HPDE6-E6E7 (cell line): ENCODE measurements at regions not wholly inside any gene's neighbourhood (a gene's known extent, or its start where the extent isn't known, plus 50 kb on each side); places are given as distances from the start of the nearest gene placed in this dataset.
"Not testable (repeated sequence)": the region's sequence is repeated elsewhere in the genome, so short reads cannot be mapped to it uniquely, and the experiment has no call there.

Experiments
- DNase-seq: peaks from one replicate; pipeline ENCODE4 v3.0.0; 2011; ENCODE audit warnings: missing footprints; ENCODE audit errors: extremely low spot score

DNA sequence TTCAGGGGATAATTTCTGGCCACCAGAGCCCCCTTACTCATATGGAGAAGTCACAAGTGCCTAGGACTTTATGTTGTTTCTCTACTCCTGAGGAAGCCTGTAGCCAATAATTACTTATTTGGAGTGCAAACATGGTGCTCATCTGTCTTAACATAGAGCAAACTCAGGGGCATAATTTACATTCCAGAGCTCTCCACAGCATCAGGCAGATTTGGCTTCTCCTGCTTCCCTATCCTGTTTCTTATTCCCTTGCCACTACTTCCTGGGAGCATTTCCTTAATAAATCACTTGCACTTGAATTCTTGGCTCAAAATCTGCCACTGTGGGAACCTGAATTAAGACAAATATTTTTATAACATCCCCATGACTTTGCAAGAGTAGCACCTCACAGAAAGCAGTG, 960.9 kb downstream of the SOCS6 start:
- DNase-seq = no peak

- DNase-seq = no peak
These were observed 954.1 kb downstream of the SOCS6 start for GRCh38 chr18:71242981-71243380.

GRCh38 chr18:71238974-71239624, 950.3 kb downstream of the SOCS6 start:
- no peak for DNase-seq

DNA sequence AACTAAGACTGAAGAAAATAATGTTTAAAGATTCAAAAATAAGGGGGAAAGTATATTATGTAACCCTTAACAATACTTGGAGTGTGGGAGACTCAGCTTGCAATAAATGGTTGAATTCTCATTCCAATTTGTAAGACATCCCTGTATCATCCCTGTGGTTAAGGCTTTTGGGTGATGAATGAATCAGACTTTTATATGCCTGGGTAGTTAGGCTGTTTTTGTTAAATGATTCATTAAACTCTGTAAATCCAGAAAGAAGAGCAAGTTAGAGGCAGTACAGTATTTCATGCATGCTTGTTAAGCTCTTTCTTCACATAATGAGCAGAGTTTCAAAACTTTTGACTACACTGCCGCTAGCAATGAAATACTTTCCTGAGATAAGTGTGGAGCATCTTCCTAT, 948.8 kb downstream of the SOCS6 start:
- DNase-seq = no peak

DNA sequence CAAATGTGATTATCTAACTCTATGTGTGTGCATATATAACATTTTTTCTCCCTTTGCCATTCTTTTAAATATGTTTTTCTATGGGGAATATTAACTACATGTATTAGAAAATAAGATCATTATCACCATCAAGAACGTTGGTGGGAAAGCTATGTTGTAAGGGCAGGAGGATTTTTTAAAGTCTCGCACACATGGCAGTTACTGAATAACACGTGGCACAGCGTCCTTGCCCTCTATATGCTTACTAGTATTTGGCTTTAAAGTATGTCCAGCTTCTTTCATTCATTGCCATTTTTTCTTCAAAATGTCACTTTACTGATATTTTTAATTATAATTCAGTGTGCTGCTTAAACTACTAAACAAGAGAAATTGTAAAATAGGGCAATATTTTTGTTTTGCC, 944.3 kb downstream of the SOCS6 start:
- DNase-seq = no peak

DNA sequence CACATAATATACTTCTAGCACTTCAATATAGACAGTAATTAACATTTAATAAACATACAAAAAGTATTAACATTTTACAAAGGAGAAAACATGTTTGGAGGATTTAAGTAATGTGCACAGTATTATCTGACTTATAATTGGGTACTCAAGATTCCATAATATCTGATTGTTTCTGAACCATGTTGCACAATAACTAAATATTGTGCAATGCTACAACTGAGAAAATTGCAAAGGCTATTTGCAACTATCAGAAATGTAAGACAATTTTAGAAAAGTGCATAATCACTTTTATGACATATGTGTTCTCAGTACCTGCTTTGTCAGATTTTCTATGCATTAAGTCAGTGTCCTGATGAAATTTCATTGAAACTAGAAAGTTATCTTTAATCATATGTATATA, 934.6 kb downstream of the SOCS6 start:
- DNase-seq = no peak

- DNase-seq = no peak
These were observed 932.6 kb downstream of the SOCS6 start for GRCh38 chr18:71221405-71221804.

GRCh38 chr18:71212739-71213138, 923.9 kb downstream of the SOCS6 start:
- not testable (repeated sequence) for DNase-seq

DNA sequence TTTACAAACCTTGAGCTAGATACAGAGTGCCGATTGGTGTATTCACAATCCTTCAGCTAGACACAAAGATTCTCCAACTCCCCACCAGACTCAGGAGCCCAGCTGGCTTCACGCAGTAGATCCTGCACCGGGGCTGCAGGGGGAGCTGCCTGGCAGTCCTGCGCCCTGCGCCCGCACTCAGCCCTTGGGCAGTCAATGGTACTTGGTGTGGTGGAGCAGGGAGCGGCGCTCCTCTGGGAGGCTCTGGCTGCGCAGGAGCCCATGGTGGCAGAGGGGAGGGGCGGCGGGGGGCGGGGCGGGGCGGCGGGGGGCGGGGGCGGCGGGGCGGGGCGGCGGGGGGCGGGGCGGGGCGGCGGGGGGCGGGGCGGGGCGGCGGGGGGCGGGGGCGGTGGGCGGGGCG, 923.4 kb downstream of the SOCS6 start:
- no peak for DNase-seq

DNA sequence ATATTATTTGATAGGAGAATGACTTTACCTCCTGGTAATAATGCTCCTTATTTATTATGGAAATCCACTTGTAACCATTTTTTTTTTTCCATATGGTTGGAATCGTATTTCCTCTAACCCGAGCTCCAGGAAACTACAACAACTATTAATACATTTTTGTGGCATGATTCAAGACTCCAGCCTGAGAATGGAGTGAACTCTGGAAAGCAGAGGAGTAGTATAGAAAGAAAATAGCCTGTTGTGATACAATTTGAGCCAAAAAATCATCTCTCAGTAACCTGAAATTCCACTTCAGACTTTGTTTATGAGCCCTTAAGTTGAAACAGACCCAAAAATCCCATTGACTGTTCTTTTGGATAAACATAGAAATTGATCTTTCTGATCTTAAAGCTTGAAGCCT, 921.1 kb downstream of the SOCS6 start:
- peak; percentile 8 for DNase-seq

DNA sequence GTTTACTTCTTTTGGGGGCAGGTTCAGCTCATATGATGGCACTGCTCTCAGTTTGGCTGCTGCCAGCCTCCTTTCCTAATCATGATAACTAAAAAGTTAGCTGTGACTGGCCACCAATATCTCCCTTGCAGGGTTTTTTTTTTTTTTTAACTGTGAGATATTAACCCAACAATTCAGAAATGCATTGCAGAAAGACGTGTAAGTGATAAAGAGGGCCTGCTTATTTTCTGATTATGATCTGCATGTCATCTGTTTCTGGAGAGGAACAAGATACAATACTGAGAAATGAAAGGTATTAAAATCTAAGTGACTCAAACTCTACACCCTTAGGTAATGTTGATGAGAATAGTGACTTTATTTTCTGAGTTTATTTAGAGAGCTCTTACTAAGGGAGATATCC, 905.6 kb downstream of the SOCS6 start:
- DNase-seq = no peak

- DNase-seq = no peak
These were observed 900.7 kb downstream of the SOCS6 start for GRCh38 chr18:71189581-71189980.

- no peak for DNase-seq
These were observed 879.8 kb downstream of the SOCS6 start for GRCh38 chr18:71168557-71169145.

GRCh38 chr18:71136487-71136886, 847.6 kb downstream of the SOCS6 start:
- no peak for DNase-seq

DNA sequence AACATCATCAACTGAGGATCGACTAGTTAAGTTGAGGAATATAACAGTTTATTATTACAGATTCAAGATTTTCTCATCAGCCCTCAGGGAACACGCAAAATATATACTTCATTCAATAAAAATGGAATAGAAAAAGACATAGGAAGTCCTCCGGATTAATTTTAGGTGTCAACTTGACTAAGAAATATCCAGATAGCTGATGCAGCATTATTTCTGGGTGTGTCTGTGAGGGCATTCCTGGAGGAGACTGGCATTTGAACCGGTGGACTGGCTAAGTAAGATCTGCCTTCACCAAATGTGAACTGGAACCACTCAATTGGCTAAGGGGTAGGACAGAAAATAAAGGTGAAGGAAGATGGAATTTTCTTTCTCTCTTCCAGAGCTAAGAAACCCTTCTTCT, 845.3 kb downstream of the SOCS6 start:
- no peak for DNase-seq

- DNase-seq = no peak
These were observed 843.1 kb downstream of the SOCS6 start for GRCh38 chr18:71131918-71132317.

GRCh38 chr18:71130351-71130750, 841.5 kb downstream of the SOCS6 start:
- DNase-seq = no peak

GRCh38 chr18:71125581-71125980, 836.7 kb downstream of the SOCS6 start:
- no peak for DNase-seq

DNA sequence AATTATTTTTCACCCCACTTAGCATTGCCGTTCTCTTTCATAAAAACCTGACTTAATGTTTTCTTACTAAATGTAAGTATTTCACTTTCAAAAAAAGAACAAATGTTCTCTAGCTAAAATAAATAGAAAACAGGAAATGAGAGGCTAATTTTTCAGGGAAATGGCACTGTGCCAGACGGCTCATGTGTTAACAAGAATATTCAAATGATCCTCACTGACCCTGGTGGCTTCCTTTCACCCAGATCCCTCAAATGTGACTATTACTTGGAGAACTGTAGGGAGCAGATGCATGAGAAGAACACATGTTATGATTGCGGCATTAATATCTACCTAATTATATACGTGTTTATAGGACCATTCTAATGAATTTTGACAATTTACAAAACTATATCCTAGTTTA, 827.7 kb downstream of the SOCS6 start:
- DNase-seq = no peak

GRCh38 chr18:71115261-71115660, 826.4 kb downstream of the SOCS6 start:
- no peak for DNase-seq

DNA sequence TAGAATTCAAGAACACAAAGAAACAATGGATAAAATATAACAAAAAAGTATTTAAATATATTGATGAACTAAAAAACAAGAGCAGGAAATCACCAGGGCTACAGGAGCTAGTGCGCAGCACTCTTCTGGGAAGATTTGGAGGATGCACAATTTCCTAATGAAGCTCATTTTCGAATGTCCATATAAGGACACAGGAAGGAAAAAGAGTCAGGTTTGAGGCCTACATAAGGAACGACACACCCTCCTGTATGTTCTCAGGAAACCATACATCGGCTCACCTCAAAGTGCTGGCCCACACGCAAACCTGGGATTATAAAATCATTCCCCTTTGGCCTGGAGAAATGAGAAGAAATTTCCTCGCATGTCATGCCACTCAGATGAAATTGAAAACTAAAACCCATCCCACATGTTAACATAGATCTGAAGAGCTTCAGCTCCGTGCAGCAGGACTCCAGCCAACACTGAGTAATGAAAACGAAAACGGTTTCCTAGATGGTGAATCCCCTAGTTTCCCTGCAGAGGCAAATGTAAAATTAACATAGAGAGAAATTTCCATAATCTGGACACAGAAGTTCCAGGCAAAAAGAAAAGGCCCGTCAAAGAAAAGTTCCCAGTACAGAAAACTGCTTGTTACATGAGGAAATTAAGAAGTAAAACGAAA, 825.8 kb downstream of the SOCS6 start:
- no peak for DNase-seq

DNA sequence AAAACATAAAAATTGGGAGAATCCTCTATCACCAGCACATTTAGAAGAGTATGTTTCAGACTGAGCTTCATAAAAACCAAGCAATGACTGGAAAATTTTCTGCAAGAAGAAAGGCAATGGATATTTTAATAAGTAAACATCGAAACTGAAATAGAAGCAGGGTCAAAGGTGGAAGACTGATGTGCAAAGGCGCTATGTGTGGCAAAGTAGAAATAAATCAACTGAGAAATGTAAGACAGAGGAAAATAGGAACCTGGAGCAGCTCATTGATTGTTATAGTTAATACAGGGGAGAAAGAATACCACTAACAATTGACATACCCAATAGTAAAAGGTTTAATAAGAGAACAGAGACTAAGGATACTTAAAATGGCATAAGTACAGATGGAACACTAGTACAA, 818.4 kb downstream of the SOCS6 start:
- DNase-seq = no peak

- DNase-seq = no peak
These were observed 817.9 kb downstream of the SOCS6 start for GRCh38 chr18:71106701-71107100.
